Stimulated activated CD8-positive, alpha-beta memory T cell treated with anti-CD3 and anti-CD28 coated beads, Interleukin-15, amount 100 ng/mL, for 4 hours (primary cell): ENCODE measurements at regions not wholly inside any gene's neighbourhood (a gene's known extent, or its start where the extent isn't known, plus 50 kb on each side); places are given as distances from the start of the nearest gene placed in this dataset.
A peak's percentile ranks its signal among the peaks of the same experiment; 100 is the strongest.
"Not testable (repeated sequence)": the region's sequence is repeated elsewhere in the genome, so short reads cannot be mapped to it uniquely, and the experiment has no call there.

Source experiments
- DNase-seq, 2 donors: peaks; one replicate each; pipeline ENCODE4 v3.0.0-alpha.2; 2020; ENCODE audit warnings: low read depth in 2 of 2

- DNase-seq: no peak
Observed at GRCh38 chr10:30560326-30560725, 69.2 kb downstream of the LYZL2 start.

DNA sequence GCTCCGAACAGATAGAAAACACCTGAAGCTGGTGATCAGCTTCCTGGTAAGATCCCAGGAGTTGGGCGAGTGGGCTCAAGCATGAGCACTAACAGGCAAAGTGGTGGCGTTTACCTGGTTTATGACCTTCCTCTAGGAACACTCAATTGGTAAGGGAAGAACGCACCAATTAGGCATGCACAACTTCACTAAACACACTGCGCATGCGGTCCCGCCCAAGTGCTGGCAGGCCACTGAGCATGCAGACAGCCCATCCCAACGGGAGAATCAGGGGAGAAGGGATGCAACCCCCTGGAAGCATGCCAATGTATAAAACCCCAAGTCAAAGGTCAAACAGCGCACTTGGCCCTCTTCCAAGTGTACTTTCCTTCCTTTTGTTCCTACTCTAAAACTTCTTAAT, 70.4 kb downstream of the LYZL2 start:
- no peak for DNase-seq

- no peak for DNase-seq
Observed at GRCh38 chr10:30558411-30558810, 71.1 kb downstream of the LYZL2 start.

GRCh38 chr10:30557884-30558283, 71.7 kb downstream of the LYZL2 start:
- DNase-seq: no peak

DNA sequence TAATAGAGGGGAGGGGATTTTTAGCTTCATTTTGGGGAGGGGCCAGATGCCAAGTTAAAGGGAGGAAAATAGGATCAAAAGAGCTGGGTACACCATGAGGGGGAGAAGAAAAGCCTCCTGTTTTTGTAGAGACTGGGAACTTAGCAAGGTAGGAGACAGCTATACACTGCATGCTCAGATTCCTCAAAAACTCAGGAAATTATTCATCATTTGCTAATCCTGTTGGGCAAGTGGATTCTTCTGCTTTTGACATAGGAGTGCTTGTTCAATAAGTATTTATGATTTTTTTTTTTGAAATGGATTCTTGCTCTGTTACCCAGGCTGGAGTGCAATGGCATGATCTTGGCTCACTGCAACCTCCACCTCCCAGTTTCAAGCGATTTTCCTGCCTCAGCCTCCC, 73.4 kb downstream of the LYZL2 start:
- no peak for DNase-seq

DNA sequence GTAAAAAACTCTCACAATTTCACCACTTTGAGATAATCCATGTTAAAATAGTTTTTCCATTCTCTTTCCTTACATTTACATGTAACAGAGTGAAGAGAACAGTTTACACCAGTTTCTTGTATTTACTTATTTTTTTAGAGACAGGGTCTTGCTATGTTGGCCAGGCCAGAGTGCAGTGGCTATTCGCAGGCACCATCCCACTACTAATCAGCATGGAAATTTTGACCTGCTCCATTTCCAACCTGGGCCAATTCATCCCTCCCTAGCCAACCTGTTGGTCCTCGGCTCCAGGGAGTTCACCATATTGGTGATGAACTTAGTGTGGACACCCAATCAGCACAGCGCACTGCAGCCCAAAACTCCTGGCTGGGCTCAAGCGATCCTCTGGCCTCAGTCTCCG, 74.1 kb downstream of the LYZL2 start:
- no peak for DNase-seq

DNA sequence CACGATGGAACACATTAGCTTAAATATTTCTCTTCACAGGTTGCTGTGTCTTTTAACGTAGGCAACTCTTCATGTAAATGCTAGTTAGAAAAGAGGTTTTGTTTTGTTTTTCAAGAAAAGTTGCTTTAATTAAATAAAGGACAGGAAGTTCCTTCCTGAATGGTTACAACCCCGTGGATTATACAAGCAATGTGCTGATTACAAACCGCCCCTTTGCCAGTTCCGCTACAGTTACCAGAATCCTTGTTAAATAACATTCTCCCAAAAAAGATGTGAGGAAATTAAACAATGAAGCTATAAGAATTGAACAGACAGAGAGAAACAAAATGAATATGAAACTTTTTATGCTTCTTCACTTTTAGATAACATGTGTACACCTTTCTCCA, 75.1 kb downstream of the LYZL2 start:
- no peak for DNase-seq

GRCh38 chr10:30553626-30554439, 75.7 kb downstream of the LYZL2 start:
- no peak for DNase-seq

DNA sequence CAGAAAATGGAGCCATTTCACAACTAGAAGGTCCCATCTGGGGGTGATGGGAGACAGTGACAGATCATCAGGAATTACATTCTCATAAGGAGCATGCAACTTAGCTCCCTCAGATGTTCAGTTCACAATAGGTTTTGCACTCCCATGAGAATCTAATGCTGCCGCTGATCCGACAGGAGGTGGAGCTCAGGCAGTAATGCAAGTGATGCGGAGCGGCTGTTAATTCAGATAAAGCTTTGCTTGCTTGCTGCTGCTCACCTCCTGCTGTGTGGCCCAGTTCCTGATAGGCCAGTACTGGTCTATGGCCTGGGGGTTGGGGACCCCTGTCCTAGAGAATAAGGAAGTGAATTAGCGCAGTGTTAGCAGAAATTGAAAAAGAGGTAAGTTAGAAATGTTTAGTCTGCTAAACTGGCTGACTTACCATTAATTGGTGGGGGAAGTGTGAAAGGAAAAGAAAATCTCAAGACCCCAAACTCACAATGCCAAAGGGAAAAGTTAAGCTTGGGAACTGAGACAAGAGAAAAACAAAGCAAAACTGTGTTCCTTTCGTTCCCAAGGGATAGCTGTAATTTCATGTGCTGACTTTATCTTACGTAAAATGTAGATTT, 76.4 kb downstream of the LYZL2 start:
- DNase-seq: no peak

DNA sequence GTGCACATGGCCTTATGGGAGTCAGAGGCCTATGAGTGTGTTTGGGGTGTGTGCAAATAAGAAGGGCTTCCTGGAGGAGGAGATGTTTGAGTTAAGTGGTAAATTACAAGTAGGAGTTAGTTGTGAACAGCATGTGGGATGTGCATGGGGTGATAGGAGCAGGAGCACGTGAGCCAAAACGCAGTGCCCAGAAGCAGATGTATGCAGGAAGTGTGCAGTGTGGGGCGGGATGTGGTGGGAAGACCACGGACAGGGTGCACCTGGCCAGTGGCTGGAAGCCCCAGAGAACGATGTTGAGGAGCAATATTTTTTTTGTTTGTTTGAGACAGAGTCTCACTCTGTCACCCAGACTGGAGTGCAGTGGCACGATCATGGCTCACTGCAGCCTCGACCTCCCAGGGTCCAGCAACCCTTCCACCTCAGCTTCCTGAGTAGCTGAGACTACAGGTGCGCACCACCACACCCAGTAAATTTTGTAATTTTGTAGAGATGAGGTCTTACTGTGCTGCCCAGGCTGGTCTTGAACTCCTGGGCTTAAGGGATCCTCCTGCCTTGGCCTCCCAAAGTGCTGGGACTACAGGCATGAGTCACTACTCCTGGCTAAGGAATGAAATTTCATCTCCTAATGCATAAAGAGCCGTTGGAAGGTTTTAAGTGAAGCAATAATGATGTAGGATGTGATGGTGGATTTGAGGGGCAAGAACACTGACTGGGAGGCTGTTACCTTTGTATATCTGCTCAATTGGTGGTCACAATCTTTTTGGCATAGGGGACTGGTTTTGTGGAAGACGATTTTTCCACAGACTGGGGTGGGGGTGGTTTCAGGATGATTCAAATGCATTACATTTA, 78.4 kb downstream of the LYZL2 start:
- no peak for DNase-seq

GRCh38 chr10:30549134-30549687, 80.3 kb downstream of the LYZL2 start:
- DNase-seq: not testable (repeated sequence)

DNA sequence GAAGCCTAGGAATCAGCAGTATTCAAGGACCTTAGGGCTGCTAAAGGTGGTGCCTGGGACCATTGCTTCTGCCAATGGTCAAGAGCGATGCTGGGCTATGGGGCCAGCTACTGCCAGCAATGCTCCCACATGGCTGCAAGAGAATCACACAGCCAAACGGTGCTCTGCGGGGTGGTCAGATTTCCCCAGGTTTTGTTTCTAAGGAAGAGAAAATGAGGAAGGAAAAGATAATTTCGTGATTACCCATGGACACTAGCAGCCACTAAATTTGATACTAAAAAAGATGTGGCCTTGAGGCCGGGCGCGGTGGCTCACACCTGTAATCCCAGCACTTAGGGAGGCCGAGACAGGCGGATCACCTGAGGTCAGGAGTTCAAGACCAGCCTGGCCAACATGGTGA, 83.0 kb downstream of the LYZL2 start:
- DNase-seq: no peak

DNA sequence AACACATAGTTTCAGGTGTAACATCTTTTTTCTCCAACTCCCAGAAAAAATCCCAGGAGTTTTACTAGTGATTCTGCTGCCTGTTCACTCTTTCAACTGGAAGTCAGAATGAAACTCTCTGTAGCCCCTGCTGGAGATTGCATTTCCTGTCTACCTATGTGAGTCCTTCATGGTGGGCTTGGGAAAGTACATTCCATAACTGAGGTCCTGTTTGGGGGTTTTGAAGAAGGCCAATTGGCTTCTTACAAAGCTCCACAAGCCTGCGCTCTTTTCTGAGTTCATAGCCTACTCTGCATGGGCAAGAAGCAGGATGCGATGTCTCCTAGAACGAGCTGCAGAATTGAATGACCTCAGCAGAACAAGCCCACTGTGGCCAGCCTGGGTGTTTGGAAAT, 86.7 kb downstream of the LYZL2 start:
- no peak for DNase-seq

DNA sequence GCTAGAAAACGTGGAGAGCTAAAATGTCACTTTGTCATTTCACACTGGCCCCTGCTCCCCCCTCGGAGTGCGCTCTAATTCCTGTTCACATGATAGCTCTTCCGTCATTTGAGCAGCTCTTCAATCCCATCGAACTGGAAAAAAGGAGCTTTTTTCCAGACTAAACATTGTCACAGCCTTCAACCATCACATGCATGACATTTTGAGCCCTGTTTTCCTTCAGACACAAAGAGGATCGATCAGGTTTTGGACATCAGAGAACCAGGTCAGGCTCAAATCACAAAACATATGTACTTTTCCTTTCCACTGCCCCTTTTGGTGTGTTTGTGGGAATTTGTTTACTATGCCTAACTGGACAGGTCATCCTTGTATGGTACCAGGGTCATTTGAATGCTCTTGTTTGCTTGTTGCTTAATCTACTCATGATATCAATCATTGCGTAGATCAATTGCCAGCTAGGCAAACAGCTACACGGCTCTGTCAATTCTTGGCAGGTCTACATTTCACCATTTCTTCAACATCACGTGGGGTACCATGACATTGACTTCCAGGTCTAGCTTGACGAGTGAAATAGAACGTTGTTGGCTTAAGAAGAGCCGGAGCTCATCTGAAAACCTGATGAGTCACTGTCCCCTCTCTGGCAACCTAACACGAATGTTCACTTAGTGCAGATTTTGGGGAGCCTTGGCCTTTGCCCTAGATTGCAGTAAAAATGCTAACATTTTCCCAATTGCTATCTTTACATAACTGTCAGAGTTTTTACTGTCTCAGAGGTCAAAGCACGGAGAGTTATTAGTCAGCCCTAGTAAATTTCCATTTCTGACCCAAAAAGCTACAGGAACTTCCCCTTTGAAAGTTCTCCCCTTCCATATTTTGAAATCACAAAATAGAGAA, 87.3 kb downstream of the LYZL2 start:
- DNase-seq: no peak

DNA sequence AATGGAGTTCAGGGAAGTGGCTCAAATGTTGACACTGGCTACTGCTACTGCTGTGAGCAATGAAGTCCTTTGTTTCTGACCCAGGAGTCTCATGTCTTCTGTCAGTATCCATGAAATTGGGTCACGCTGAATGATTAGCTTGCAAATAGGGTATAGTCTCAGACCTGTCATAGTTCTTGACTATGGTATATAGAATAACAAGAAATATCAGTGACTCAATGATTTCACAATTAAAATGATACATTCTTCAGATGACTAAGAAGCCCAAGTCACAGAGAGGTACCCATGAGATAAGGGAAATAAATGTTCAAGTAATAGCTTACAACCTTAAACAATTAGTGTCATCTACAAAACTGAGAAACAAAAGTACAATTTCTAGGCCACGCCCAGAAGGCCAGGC, 89.3 kb downstream of the LYZL2 start:
- no peak for DNase-seq

DNA sequence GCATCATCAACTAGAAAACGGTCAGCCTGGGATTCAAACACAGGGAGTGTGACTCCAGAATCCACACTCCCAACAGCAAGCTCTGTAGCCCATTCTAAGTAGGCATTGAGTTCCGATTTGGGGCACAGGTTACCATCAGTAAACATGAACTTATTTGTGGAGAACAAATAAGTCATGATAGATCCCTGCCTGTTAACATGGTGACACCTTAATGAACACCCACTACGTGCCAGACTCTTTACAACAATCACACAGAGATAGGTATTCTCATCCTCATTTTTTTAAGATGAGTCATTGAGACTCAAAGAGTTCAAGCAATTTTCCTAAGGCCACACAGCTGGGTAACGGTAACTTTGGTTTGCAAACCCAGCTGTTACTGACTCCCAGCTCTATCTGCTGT, 91.5 kb downstream of the LYZL2 start:
- no peak for DNase-seq

GRCh38 chr10:30537586-30537985, 92.0 kb downstream of the LYZL2 start:
- DNase-seq: no peak

- not testable (repeated sequence) for DNase-seq
Observed at GRCh38 chr10:30537158-30537557, 92.4 kb downstream of the LYZL2 start.

GRCh38 chr10:30536578-30536977, 93.0 kb downstream of the LYZL2 start:
- DNase-seq: no peak

DNA sequence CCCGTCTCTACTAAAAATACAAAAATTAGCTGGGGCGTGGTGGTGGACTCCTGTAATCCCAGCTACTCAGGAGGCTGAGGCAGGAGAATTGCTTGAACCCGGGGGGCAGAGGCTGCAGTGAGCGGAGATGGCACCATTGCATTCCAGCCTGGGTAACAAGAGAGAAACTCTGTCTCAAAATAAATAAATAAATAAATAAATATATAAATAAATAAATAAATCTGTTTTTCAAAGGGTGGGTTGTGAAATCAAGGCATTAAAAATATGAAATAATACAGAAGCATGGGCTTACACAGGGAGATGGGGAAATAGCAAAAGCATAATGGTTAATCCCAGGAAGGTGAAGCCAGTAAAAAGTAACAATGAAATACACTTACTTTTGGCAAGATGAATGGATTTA, 93.9 kb downstream of the LYZL2 start:
- no peak for DNase-seq

GRCh38 chr10:30534465-30535144, 94.9 kb downstream of the LYZL2 start:
- DNase-seq: peak; percentile 20 to 47
